ENCODE measurements at regions not wholly inside any gene's neighbourhood (a gene's known extent, or its start where the extent isn't known, plus 50 kb on each side); places are given as distances from the start of the nearest gene placed in this dataset.

GRCh38 chr7:10802011-10802410 lies 171.7 kb upstream of the PHF14 start:
- H3K4me1 ChIP-seq: no peaks in the 10 kb centered on the region

GRCh38 chr7:10802526-10802925 lies 171.1 kb upstream of the PHF14 start:
- intact Hi-C loops (cut with DNase I; ENCODE audit: low total_unique reads): no loop called here
- H3K9me3 ChIP-seq: no peaks in the 10 kb centered on the region
- TF ChIP-seq POLR2A (IDR thresholded peaks at IDR 0.05) (no peak), CTCF (IDR thresholded peaks at IDR 0.05) (no peak)
- 63 to 83% methylated on average over 2 of the region's 2 CpGs for WGBS, 2 donors
- DNase-seq: no peak
- H3K27ac ChIP-seq: no peak overlapping the region
- no peak overlapping the region for H3K4me3 ChIP-seq
- H3K36me3 ChIP-seq (ENCODE audit: low read depth, missing control alignments): no peaks in the 10 kb centered on the region
- no peaks in the 10 kb centered on the region for H3K27me3 ChIP-seq
- H3K4me1 ChIP-seq: no peaks in the 10 kb centered on the region

More at GRCh38 chr7:10802011-10802410, 171.7 kb upstream of the PHF14 start:
- Histone ChIP-seq H3K9me3 (no peaks in the 10 kb centered on the region), H3K27ac (no peak overlapping the region), H3K36me3 (ENCODE audit: low read depth, missing control alignments) (no peaks in the 10 kb centered on the region), H3K27me3 (no peaks in the 10 kb centered on the region), H3K4me3 (no peak overlapping the region)
- DNase-seq: no peak
- TF ChIP-seq POLR2A (IDR thresholded peaks at IDR 0.05): no peak
- TF ChIP-seq CTCF (IDR thresholded peaks at IDR 0.05): no peak
- WGBS, 2 donors: 87 to 94% methylated on average over 4 of the region's 4 CpGs
- intact Hi-C loops (cut with DNase I; ENCODE audit: low total_unique reads): no loop called here

GRCh38 chr7:10803720-10804119 lies 170.0 kb upstream of the PHF14 start:
- Histone ChIP-seq H3K36me3 (ENCODE audit: low read depth, missing control alignments) (no peaks in the 10 kb centered on the region), H3K4me3 (no peak overlapping the region), H3K27me3 (no peaks in the 10 kb centered on the region), H3K4me1 (no peaks in the 10 kb centered on the region), H3K9me3 (no peaks in the 10 kb centered on the region), H3K27ac (no peak overlapping the region)
- TF ChIP-seq CTCF (IDR thresholded peaks at IDR 0.05) (no peak), POLR2A (IDR thresholded peaks at IDR 0.05) (no peak)
- WGBS, 2 donors: 70 to 76% methylated on average over 4 of the region's 4 CpGs
- DNase-seq: no peak
- intact Hi-C loops (cut with DNase I; ENCODE audit: low total_unique reads): no loop called here

DNA sequence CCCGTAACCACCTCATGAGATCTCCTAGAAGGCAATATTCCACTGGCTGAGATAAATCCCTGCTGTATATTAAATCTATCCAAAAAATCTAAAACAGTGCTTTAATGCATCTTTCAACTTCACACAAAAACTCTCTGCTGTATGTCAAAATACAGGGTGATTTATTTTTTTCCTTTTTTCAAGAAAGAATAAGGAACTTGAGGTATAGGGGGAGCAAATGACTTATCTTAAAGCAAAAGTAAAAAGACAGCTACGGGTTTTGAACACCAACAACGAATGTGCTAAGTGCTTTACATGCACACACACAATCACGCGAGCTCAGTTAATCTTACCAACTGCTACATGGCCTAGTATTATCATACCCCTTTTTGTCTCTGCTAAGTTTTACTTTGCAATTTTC lies 168.9 kb upstream of the PHF14 start:
- intact Hi-C loops (cut with DNase I; ENCODE audit: low total_unique reads): no loop called here
- Histone ChIP-seq H3K27me3 (no peaks in the 10 kb centered on the region), H3K36me3 (ENCODE audit: low read depth, missing control alignments) (no peaks in the 10 kb centered on the region), H3K4me3 (no peak overlapping the region), H3K9me3 (no peaks in the 10 kb centered on the region), H3K27ac (no peak overlapping the region), H3K4me1 (no peaks in the 10 kb centered on the region)
- no peak for DNase-seq
- WGBS, 2 donors: 84 to 86% methylated on average over 5 of the region's 5 CpGs
- TF ChIP-seq POLR2A (IDR thresholded peaks at IDR 0.05): no peak
- TF ChIP-seq CTCF (IDR thresholded peaks at IDR 0.05): no peak

- no peaks in the 10 kb centered on the region for H3K9me3 ChIP-seq
- no peak for DNase-seq
- no peak overlapping the region for H3K27ac ChIP-seq
- no peaks in the 10 kb centered on the region for H3K27me3 ChIP-seq
- no peak for TF ChIP-seq CTCF (IDR thresholded peaks at IDR 0.05)
- no peak for TF ChIP-seq POLR2A (IDR thresholded peaks at IDR 0.05)
- WGBS, 2 donors: 54 to 68% methylated on average over 3 of the region's 3 CpGs
- no peak overlapping the region for H3K4me3 ChIP-seq
- intact Hi-C loops (cut with DNase I; ENCODE audit: low total_unique reads): no loop called here
- no peaks in the 10 kb centered on the region for H3K36me3 ChIP-seq (ENCODE audit: low read depth, missing control alignments)
- H3K4me1 ChIP-seq: no peaks in the 10 kb centered on the region
These were observed 158.1 kb upstream of the PHF14 start for GRCh38 chr7:10815546-10815945.

All from testis (tissue), 2 donors.